ENCODE measurements at regions not wholly inside any gene's neighbourhood (a gene's known extent, or its start where the extent isn't known, plus 50 kb on each side); places are given as distances from the start of the nearest gene placed in this dataset.

DNA sequence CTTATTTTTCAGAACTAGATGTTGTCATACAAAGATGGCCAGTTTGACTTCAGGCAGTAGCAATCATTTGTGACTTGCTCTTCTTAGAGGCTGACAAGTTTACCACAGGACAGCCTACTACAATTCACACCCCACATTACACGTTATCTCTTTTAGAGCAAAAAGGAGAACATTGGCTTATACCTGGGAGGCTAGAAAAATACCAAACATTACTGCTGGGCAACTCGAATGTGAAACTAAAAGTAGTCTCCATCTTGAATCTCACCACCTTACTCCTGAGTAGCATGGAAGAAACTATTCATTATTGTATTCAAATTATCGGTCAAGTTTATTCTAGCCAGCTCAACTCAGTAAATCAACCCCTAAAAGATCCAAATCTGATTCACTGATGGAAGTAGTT, 90.7 kb upstream of the TMEM26 start:
- TF ChIP-seq, protein P1, sequence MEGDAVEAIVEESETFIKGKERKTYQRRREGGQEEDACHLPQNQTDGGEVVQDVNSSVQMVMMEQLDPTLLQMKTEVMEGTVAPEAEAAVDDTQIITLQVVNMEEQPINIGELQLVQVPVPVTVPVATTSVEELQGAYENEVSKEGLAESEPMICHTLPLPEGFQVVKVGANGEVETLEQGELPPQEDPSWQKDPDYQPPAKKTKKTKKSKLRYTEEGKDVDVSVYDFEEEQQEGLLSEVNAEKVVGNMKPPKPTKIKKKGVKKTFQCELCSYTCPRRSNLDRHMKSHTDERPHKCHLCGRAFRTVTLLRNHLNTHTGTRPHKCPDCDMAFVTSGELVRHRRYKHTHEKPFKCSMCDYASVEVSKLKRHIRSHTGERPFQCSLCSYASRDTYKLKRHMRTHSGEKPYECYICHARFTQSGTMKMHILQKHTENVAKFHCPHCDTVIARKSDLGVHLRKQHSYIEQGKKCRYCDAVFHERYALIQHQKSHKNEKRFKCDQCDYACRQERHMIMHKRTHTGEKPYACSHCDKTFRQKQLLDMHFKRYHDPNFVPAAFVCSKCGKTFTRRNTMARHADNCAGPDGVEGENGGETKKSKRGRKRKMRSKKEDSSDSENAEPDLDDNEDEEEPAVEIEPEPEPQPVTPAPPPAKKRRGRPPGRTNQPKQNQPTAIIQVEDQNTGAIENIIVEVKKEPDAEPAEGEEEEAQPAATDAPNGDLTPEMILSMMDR (IDR thresholded peaks at IDR 0.05; ENCODE audit: insufficient read depth, low read depth, low read length): no peak
- TF ChIP-seq EZH2 (IDR thresholded peaks at IDR 0.05; ENCODE audit: insufficient read depth, low read length): no peak

Data from astrocyte (in vitro differentiated cells and primary cell).